ENCODE measurements at regions not wholly inside any gene's neighbourhood (a gene's known extent, or its start where the extent isn't known, plus 50 kb on each side); places are given as distances from the start of the nearest gene placed in this dataset.

- Histone ChIP-seq H3K4me3 (ENCODE audit: control extremely low read depth in 1 of 5, extremely low read depth in 1 of 5, insufficient read depth in 1 of 5, low read depth in 2 of 5, low read length in 4 of 5) (no peak overlapping the region), H3K9ac (ENCODE audit: low read length) (no peak overlapping the region), H3K36me3 (replicated peaks in 1 of 2; ENCODE audit: control extremely low read depth in 1 of 2, control insufficient read depth in 1 of 2, extremely low read depth in 1 of 2, insufficient read depth in 2 of 2, low read length in 1 of 2) (no peaks in the 10 kb centered on the region), H2AFZ (ENCODE audit: insufficient read depth, low read depth, low read length, poor library complexity, severe bottlenecking) (no peak overlapping the region), H3K79me2 (ENCODE audit: control insufficient read depth, insufficient read depth, low read length) (no peaks in the 10 kb centered on the region), H3K27me3 (replicated peaks in 1 of 4; ENCODE audit: control extremely low read depth in 1 of 4, control insufficient read depth in 3 of 4, insufficient read depth in 4 of 4, low read length in 3 of 4) (no peaks in the 10 kb centered on the region), H3K27ac (ENCODE audit: low read length in 2 of 2) (no peak overlapping the region), H3K4me2 (replicated peaks; ENCODE audit: low read depth, low read length, poor library complexity, severe bottlenecking) (no peak overlapping the region), H3K4me1 (ENCODE audit: control insufficient read depth in 2 of 2, insufficient read depth in 2 of 2, low read length in 2 of 2) (no peaks in the 10 kb centered on the region), H4K20me1 (ENCODE audit: control insufficient read depth, insufficient read depth, low read length, poor library complexity, severe bottlenecking) (no peaks in the 10 kb centered on the region), H3K9me3 (ENCODE audit: control extremely low read depth in 1 of 3, control insufficient read depth in 2 of 3, insufficient read depth in 1 of 3, low read length in 2 of 3) (no peaks in the 10 kb centered on the region)
- Mint-ChIP-seq H3K27me3 (no peaks in the 10 kb centered on the region), H3K4me1 (no peaks in the 10 kb centered on the region), H3K4me3 (no peak overlapping the region), H3K27ac (no peak overlapping the region), H3K9me3 (ENCODE audit: insufficient read depth) (peaks cover 4% of the 10 kb centered on the region)
- DNase-seq = no peak
- WGBS (ENCODE audit: insufficient coverage) = no CpG with 5 or more reads among the region's 2 CpGs
- POLR2A ChIA-PET = no interaction called here
- CTCF ChIA-PET = no interaction called here
- TF ChIP-seq EZH2 (IDR thresholded peaks at IDR 0.05; ENCODE audit: borderline replicate concordance, insufficient read depth, low read depth, low read length, poor library complexity, severe bottlenecking) (no peak), CTCF (IDR thresholded peaks at IDR 0.05) (no peak)
- ATAC-seq (ENCODE audit: low read depth) = no peak
- intact Hi-C loops (cut with micrococcal nuclease) = no loop called here
Observed at GRCh38 chr17:70644096-70644495, 474.8 kb downstream of the KCNJ2 start.

- Histone ChIP-seq H3K36me3 (replicated peaks in 1 of 2; ENCODE audit: control extremely low read depth in 1 of 2, control insufficient read depth in 1 of 2, extremely low read depth in 1 of 2, insufficient read depth in 2 of 2, low read length in 1 of 2) (no peaks in the 10 kb centered on the region), H3K4me2 (replicated peaks; ENCODE audit: low read depth, low read length, poor library complexity, severe bottlenecking) (no peak overlapping the region), H4K20me1 (ENCODE audit: control insufficient read depth, insufficient read depth, low read length, poor library complexity, severe bottlenecking) (no peaks in the 10 kb centered on the region), H3K27ac (ENCODE audit: low read length in 2 of 2) (no peak overlapping the region), H3K27me3 (replicated peaks in 1 of 4; ENCODE audit: control extremely low read depth in 1 of 4, control insufficient read depth in 3 of 4, insufficient read depth in 4 of 4, low read length in 3 of 4) (no peaks in the 10 kb centered on the region), H2AFZ (ENCODE audit: insufficient read depth, low read depth, low read length, poor library complexity, severe bottlenecking) (no peak overlapping the region), H3K9ac (ENCODE audit: low read length) (no peak overlapping the region), H3K9me3 (ENCODE audit: control extremely low read depth in 1 of 3, control insufficient read depth in 2 of 3, insufficient read depth in 1 of 3, low read length in 2 of 3) (no peaks in the 10 kb centered on the region), H3K4me1 (ENCODE audit: control insufficient read depth in 2 of 2, insufficient read depth in 2 of 2, low read length in 2 of 2) (no peaks in the 10 kb centered on the region), H3K4me3 (ENCODE audit: control extremely low read depth in 1 of 5, extremely low read depth in 1 of 5, insufficient read depth in 1 of 5, low read depth in 2 of 5, low read length in 4 of 5) (no peak overlapping the region), H3K79me2 (ENCODE audit: control insufficient read depth, insufficient read depth, low read length) (no peaks in the 10 kb centered on the region)
- ATAC-seq (ENCODE audit: low read depth) = no peak
- WGBS (ENCODE audit: insufficient coverage) = no CpG with 5 or more reads among the region's 1 CpG
- no peak for DNase-seq
- POLR2A ChIA-PET = no interaction called here
- Mint-ChIP-seq H3K4me3 (no peak overlapping the region), H3K27ac (no peak overlapping the region), H3K9me3 (ENCODE audit: insufficient read depth) (peaks cover 4% of the 10 kb centered on the region), H3K4me1 (no peaks in the 10 kb centered on the region), H3K27me3 (no peaks in the 10 kb centered on the region)
- CTCF ChIA-PET = no interaction called here
- intact Hi-C loops (cut with micrococcal nuclease) = no loop called here
- TF ChIP-seq EZH2 (IDR thresholded peaks at IDR 0.05; ENCODE audit: borderline replicate concordance, insufficient read depth, low read depth, low read length, poor library complexity, severe bottlenecking) (no peak), CTCF (IDR thresholded peaks at IDR 0.05) (no peak)
Observed at GRCh38 chr17:70646673-70647072, 477.3 kb downstream of the KCNJ2 start.

Data from B cell (primary cell).